Right ventricle myocardium inferior (tissue), 1 donor: ENCODE measurements at regions not wholly inside any gene's neighbourhood (a gene's known extent, or its start where the extent isn't known, plus 50 kb on each side); places are given as distances from the start of the nearest gene placed in this dataset.
"Not testable (repeated sequence)": the region's sequence is repeated elsewhere in the genome, so short reads cannot be mapped to it uniquely, and the experiment has no call there.

Source experiments
- ATAC-seq: fragments of 200-7000 bp; cut with Tn5 transposase; one replicate; pipeline ENCODE4 v1.9.1; 2020; ENCODE audit warnings: mild to moderate bottlenecking, moderate library complexity
- DNase-seq: peaks from one replicate; pipeline ENCODE4 v3.0.0; 2021; ENCODE audit errors: missing footprints
- intact Hi-C: fragments of 100-400 bp; cut with DNase I; formaldehyde crosslinking; loops from one replicate; pipeline ENCODE4 v1.11.0; 2022
- donor health status: DM: no; HTN: yes; CAD: no; lungs with severe emphysema.

DNA sequence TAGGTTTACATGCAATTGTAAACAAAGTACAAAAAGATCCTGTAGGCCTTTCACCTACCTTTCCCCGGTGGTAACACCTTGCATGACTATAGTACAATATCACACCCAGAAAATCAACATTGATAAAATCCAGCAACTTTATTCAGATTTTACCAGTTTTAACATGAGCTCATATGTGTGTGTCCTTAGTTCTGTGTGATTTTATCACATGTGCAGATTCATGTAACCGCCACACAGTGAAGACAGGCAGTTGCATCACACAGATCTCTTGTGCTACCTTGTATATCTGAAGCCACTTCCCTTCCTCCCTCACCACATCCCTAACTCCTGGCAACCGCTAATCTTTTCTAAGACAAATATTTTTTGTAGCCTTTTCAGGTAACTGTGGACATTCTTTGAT, 183.5 kb upstream of the C2CD4B start:
- intact Hi-C loops, result no loop called here
- DNase-seq, result no peak
- ATAC-seq, result no peak

DNA sequence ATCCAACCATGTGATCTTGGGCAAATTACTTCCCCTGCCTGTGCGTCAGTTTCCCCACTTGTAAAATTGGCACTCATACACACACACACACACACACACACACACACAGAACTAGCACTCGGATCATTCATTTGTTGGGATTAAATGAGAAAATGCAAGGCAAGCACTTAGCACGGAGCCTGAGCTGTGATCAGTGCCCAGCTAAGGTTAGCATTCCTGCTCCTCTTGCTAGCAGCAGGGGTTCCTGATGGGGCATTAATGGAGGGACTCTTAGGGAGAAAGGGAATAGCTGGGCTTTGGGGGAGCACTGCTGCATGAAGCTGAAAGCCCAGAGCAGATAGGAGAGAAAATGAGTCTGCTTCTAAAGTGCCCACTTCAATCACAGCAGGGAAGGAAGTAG, 187.7 kb upstream of the C2CD4B start:
- ATAC-seq, result no peak
- intact Hi-C loops, result no loop called here
- DNase-seq, result no peak

GRCh38 chr15:62357431-62357830, 192.3 kb upstream of the C2CD4B start:
- intact Hi-C loops, result no loop called here
- DNase-seq (no peak), ATAC-seq (no peak)

DNA sequence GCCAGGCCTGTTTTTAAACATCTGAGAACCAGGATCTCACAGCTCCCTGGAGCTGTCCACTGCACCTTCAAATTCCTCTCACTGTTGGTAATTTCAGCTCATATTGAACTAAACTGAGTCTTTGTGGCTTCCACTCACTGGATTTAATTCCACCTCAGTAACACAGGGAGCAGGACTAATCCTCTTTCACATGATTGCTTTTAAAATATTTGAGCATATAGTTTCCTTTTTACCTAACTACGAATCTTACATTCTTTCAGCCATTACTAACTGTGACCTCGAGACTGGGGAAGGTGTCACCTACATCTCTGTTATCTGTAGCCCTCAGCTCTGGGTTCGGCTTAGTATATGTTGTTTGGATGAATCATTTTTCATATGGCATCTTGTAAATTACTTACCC, 194.3 kb upstream of the C2CD4B start:
- ATAC-seq (no peak), DNase-seq (no peak)
- intact Hi-C loops, result no loop called here

- intact Hi-C loops, result no loop called here
- no peak for ATAC-seq
- no peak for DNase-seq
Measured at GRCh38 chr15:62360332-62361097, 195.4 kb upstream of the C2CD4B start.

DNA sequence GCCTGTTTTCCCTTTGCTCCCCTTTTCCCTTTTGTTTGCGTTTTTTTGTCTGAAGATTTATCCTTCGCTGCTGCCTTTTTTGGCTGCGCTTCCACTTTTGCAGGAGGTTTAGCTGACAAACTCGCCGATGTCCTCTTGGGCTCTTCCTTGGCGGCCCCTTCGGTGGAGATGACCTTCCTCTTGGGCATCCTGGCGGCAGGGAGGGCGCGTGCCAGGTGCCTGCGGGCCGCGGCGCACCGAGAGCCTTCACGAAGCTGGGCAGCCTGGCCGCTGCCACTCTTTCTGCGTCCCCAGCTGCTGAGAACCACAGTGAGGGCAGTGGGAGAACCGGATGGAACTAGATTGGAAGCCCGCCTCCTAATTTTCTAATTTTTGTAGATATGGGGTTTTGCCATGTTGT, 197.1 kb upstream of the C2CD4B start:
- ATAC-seq (no peak), DNase-seq (no peak)
- intact Hi-C loops, result no loop called here

DNA sequence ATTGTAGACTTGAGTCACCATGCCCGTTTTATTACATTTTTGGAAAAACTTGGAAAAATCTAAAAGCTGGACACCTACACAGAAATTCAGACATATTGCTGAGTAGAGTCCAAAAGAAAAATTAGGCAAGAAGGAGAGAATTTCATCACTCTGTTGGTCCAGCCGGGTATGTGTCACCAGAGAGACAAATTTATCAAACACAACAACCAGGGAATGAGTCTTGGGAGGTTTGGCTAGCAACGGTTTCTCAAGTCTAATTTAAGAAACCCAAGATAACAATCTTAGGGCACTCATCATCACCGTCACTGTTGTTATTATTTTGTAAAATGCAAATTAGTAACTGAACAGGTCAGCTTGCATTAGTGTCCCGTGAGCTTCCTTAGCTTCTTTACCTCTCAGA, 197.5 kb upstream of the C2CD4B start:
- no peak for DNase-seq
- no peak for ATAC-seq
- intact Hi-C loops, result no loop called here

DNA sequence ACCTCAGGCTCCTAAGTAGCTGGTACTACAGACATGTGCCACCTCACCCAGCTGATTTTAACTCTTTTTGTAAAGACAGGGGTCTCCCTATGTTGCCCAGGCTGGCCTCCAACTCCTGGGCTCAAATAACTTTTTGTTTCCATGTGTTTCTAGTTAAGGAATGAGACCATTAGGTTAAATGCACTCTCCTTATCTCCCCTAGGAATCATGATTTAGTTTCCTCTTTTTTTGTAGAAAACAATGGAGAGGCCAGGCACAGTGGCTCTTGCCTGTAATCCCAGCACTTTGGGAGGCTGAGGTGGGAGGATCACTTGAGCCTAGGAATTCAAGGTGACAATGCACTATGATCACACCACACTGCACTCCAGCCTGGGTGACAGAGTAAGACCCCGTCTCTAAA, 198.8 kb upstream of the C2CD4B start:
- ATAC-seq (no peak), DNase-seq (no peak)
- intact Hi-C loops, result no loop called here

DNA sequence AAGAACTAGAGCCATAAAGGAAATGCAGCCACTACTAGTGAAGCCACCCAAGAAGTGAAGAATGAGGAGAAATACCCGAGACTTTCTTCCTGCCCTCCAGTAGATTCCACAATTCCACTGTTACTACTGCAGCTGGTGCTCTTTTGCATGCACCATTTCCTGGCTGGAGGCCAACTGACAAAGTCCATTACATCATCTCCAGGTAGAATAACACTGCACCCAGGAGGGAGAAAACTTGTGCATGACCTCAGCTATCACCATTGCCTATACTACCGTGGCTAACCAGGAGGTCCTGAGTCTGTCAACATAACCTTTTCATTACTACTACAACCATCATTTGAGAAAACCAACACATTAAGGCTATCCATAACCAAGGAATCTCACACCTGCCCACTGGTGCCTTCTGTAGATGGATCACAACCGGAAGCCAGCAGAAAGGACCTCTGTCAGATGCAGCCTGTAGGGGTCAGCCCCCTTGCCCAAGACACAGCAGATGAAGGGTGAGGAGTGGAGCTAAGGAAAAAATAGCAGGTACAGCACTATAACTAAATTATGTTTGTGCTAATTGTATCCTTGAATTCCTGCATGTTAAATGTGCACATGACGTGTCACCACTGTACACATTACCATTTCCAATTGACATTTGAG, 200.8 kb upstream of the C2CD4B start:
- ATAC-seq, result no peak
- no peak for DNase-seq
- intact Hi-C loops, result no loop called here

- no peak for ATAC-seq
- intact Hi-C loops, result no loop called here
- DNase-seq, result no peak
Measured at GRCh38 chr15:62369454-62369853, 204.4 kb upstream of the C2CD4B start.

DNA sequence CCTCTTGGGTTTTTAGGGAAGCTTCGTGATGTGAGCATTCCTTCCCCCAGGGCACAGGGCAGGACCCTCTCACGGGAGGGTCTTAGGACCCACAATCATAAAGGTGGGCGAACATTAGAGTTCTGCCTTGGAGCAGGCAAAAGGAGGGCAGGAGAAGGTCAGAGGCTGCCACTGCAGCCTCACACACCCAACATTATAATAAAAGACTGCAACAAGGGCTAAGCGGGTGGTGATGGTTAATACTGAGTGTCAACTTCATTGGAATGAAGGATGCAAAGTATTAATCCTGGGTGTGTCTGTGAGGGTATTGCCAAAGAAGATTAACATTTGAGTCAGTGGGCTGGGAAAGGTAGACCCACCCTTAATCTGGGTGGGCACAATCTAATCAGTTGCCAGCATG, 206.6 kb upstream of the C2CD4B start:
- ATAC-seq, intact Hi-C loops, DNase-seq: not testable (repeated sequence)

- ATAC-seq, result no peak
- intact Hi-C loops, result no loop called here
- no peak for DNase-seq
Measured at GRCh38 chr15:62377736-62378480, 212.8 kb upstream of the C2CD4B start.

DNA sequence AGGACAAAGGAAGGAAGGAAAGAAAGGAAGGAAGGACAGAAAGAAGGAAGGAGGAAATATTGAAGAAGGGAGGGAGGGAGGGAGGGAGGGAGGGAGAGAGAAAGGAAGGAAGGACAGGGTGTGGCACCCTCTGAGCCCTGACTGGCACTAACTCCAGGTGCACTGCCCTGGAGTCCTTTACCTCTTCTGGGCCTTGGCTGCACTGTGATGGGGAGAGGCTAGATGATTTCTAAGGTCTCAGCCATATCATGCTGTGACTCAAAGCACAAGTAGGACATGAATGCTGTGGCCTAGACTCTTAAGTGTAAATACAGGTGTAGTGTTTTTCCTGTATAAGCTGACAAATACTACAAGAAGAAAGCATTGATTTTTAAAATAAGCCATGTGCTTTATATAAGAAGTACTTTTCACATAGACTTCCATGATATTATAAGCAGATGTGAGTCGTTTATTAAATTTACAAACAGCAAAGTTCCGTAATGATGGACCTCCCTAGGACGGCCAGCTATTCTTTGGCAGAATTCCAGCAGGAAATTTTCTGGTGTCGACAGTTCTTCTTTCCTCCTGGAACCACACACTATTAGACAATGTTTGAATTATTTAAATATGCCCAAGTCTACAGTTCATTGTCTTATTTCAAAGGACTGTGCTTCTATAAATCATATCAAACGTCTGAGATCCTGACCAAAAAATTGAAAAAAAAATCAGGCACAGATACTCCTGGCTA, 213.8 kb upstream of the C2CD4B start:
- DNase-seq, result no peak
- no peak for ATAC-seq
- intact Hi-C loops, result no loop called here

GRCh38 chr15:62380011-62380410, 214.9 kb upstream of the C2CD4B start:
- DNase-seq, result no peak
- no peak for ATAC-seq
- intact Hi-C loops, result no loop called here

GRCh38 chr15:62382046-62382445, 217.0 kb upstream of the C2CD4B start:
- ATAC-seq, result no peak
- intact Hi-C loops, result no loop called here
- DNase-seq, result no peak

DNA sequence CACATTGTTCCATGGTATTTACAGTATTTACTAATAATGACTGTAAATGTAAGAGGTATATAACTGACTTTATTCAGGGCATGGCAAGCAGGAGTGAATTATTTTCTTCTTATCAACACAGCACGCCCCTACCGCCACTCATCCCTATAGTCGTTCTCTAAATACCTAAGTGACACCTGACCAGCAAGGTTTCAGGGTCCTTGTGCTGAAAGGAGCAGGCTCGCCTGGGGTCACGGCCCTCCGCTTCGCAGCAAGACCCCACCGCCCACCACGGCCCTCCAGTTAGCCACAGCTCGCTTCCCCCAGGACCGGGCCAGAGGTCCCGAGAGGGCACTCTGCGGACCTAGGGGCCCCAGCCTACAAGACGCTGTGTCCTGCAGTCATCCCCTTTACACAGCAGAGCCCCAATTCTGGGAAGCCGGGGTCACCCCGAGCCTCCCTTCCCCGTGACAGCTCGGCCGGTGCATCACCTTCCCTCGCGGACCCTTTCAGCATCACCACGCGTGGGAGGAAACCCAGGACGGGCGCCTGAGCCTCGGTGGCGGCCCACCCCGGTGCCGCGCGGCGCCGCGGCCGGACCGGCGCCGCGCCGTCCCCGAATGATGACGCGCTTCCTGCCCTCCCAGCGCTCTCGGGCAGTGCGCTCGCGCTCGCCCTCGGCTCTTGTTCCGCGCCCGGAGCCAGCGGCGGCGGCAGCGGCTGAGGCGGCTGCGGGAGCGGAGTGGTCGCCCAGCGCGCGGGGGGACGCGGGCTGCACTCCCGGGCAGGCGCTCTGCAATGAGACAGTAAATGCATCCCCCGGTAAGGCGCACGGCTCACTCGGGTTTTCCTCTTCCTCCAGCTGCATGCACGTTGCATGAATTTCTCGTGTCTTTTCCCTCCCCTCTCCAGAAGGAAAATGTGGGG, 225.1 kb upstream of the C2CD4B start, which contains the start of gene TLN2:
Gene TLN2, plus strand, starts transcription at position 666 of the 906 bp plus-strand sequence.
- intact Hi-C loops, result loop anchor here (2.0 to 10.0 kb wide), 5 partner anchors 65 to 355 kb away; no protein-coding TSS in a partner anchor
- peak; percentile 84 for DNase-seq
- peak; percentile 90 for ATAC-seq

DNA sequence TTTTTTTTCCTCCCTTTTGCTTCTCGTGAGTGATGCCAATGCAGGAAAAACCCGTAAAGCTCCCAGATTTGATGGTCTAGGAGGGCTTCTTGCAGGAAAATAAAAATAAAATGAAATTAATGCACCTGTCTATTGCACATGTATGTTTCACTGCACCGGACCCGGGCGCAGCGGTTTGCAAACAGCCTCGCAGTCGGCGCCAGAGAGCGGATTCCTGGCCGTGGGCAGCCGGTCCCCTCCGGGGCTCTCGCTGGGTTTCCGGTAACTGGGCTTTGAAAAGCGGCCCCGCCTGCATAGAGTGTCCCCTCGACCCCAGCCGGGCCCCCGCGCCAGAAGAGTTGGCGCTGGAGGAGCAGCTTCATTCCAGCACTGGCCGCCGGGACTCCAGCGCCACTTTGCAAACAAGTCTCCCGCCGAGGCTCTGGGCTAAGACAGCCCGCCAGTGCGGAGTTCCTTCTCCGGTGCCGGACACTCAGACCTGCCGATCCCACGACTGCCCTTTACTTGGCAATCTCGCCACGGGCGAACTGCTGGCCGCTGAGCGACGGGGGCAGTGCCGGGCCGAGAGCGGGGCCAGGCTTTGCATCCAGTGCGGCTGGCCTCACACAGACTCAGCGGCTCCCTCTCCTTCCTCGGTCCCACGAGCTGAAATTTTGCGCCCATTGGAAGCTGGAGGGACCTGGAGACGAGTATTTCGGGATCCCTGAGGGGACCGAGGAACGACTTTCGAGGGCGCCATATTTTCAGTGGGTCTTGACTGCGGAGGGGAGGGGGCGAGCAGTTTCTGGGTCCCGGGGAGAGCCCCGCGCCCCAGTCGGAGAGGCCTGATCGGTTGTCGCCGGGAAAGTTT, 225.9 kb upstream of the C2CD4B start:
- intact Hi-C loops, result loop anchor here (1.0 to 10.0 kb wide), 6 partner anchors 64 to 354 kb away; no protein-coding TSS in a partner anchor
- ATAC-seq (peak; percentile 52), DNase-seq (peak; percentile 73)
